HG03060 (cell line): ENCODE measurements at regions not wholly inside any gene's neighbourhood (a gene's known extent, or its start where the extent isn't known, plus 50 kb on each side); places are given as distances from the start of the nearest gene placed in this dataset.
"Not testable (repeated sequence)": the region's sequence is repeated elsewhere in the genome, so short reads cannot be mapped to it uniquely, and the experiment has no call there.

Source experiments
- ATAC-seq: cut with Tn5 transposase; IDR thresholded peaks from one replicate; pipeline ENCODE4 v1.9.1; 2021; ENCODE audit warnings: low read depth, moderate number of reproducible peaks; ENCODE audit not compliant: unreplicated experiment

GRCh38 chr6:9754515-9754914 lies 660.4 kb downstream of the TFAP2A start:
- no peak for ATAC-seq

- ATAC-seq, result no peak
These were observed 668.9 kb downstream of the TFAP2A start for GRCh38 chr6:9745966-9746365.

GRCh38 chr6:9745476-9745875 lies 669.4 kb downstream of the TFAP2A start:
- ATAC-seq, result no peak

- no peak for ATAC-seq
These were observed 670.8 kb downstream of the TFAP2A start for GRCh38 chr6:9744119-9744518.

- no peak for ATAC-seq
These were observed 682.8 kb downstream of the TFAP2A start for GRCh38 chr6:9732056-9732455.

- not testable (repeated sequence) for ATAC-seq
These were observed 689.1 kb downstream of the TFAP2A start for GRCh38 chr6:9725776-9726175.

GRCh38 chr6:9717568-9717967 lies 697.3 kb downstream of the TFAP2A start:
- no peak for ATAC-seq

GRCh38 chr6:9711365-9711764 lies 703.5 kb downstream of the TFAP2A start:
- no peak for ATAC-seq

GRCh38 chr6:9710574-9710973 lies 704.3 kb downstream of the TFAP2A start:
- no peak for ATAC-seq

GRCh38 chr6:9708600-9708999 lies 706.3 kb downstream of the TFAP2A start:
- ATAC-seq, result no peak

GRCh38 chr6:9704989-9705388 lies 709.9 kb downstream of the TFAP2A start:
- no peak for ATAC-seq

- ATAC-seq, result no peak
These were observed 712.0 kb downstream of the TFAP2A start for GRCh38 chr6:9702914-9703313.

GRCh38 chr6:9699888-9700287 lies 715.0 kb downstream of the TFAP2A start:
- no peak for ATAC-seq

GRCh38 chr6:9697263-9697931 lies 717.5 kb downstream of the TFAP2A start:
- no peak for ATAC-seq

- ATAC-seq, result no peak
These were observed 724.5 kb downstream of the TFAP2A start for GRCh38 chr6:9690388-9690787.

- not testable (repeated sequence) for ATAC-seq
These were observed 734.1 kb downstream of the TFAP2A start for GRCh38 chr6:9680727-9681126.

- ATAC-seq, result no peak
These were observed 739.8 kb downstream of the TFAP2A start for GRCh38 chr6:9675122-9675521.

- ATAC-seq, result no peak
These were observed 755.0 kb downstream of the TFAP2A start for GRCh38 chr6:9659848-9660247.

GRCh38 chr6:9657994-9658393 lies 756.9 kb downstream of the TFAP2A start:
- ATAC-seq, result no peak

GRCh38 chr6:9647599-9647998 lies 767.3 kb downstream of the TFAP2A start:
- ATAC-seq, result no peak

- ATAC-seq, result no peak
These were observed 767.8 kb downstream of the TFAP2A start for GRCh38 chr6:9647071-9647445.

GRCh38 chr6:9646342-9647070 lies 768.4 kb downstream of the TFAP2A start:
- no peak for ATAC-seq
